B cell (primary cell): ENCODE measurements at regions not wholly inside any gene's neighbourhood (a gene's known extent, or its start where the extent isn't known, plus 50 kb on each side); places are given as distances from the start of the nearest gene placed in this dataset.

ENCODE experiments used
- EZH2 ChIP-seq: IDR thresholded peaks from 2 replicates; pipeline ENCODE4 v1.6.1; 2012; ENCODE audit warnings: borderline replicate concordance, low read depth, mild to moderate bottlenecking, moderate library complexity, low read length; ENCODE audit not compliant: insufficient read depth, poor library complexity, severe bottlenecking
- TF ChIP-seq, protein P1 (sequence below): fragments of 200-600 bp; IDR thresholded peaks from one replicate; pipeline ENCODE4 v1.8.0; 2022; ENCODE audit warnings: antibody characterized with exemption, mild to moderate bottlenecking

DNA sequence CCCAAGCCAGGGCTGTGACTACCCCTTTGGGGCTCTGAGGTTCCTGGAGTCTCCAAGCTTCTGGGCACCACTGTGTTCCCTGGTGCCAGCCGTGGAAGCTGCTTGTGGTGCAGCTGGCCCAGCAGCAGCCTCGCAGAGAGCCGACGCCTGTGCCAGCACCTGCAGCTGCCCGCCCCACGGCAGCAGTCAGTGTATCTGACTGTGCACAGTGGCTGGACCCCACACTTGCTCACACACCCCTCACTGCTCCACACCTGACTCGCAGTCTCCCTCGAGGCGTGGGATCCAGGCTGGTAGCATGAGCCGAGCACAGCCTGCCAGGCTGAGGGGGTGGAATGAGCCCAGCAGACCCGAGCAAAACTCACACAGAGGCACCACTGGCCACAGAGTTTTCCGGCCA is 325.2 kb downstream of the PCNX1 start:
- TF ChIP-seq, protein P1, sequence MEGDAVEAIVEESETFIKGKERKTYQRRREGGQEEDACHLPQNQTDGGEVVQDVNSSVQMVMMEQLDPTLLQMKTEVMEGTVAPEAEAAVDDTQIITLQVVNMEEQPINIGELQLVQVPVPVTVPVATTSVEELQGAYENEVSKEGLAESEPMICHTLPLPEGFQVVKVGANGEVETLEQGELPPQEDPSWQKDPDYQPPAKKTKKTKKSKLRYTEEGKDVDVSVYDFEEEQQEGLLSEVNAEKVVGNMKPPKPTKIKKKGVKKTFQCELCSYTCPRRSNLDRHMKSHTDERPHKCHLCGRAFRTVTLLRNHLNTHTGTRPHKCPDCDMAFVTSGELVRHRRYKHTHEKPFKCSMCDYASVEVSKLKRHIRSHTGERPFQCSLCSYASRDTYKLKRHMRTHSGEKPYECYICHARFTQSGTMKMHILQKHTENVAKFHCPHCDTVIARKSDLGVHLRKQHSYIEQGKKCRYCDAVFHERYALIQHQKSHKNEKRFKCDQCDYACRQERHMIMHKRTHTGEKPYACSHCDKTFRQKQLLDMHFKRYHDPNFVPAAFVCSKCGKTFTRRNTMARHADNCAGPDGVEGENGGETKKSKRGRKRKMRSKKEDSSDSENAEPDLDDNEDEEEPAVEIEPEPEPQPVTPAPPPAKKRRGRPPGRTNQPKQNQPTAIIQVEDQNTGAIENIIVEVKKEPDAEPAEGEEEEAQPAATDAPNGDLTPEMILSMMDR = no peak
- no peak for TF ChIP-seq EZH2
